LNCAP (cell line): ENCODE measurements at regions not wholly inside any gene's neighbourhood (a gene's known extent, or its start where the extent isn't known, plus 50 kb on each side); places are given as distances from the start of the nearest gene placed in this dataset.

Experiments
- CTCF ChIP-seq: fragments of 450-650 bp; IDR thresholded peaks from 2 replicates; pipeline ENCODE4 v1.5.1; 2017; ENCODE audit warnings: mild to moderate bottlenecking

GRCh38 chr10:3500408-3500856 lies 284.6 kb downstream of the KLF6 start:
- no peak for TF ChIP-seq CTCF

GRCh38 chr10:3499120-3499519 lies 285.9 kb downstream of the KLF6 start:
- no peak for TF ChIP-seq CTCF

- no peak for TF ChIP-seq CTCF
These were observed 287.4 kb downstream of the KLF6 start for GRCh38 chr10:3497581-3497980.

- TF ChIP-seq CTCF, result no peak
These were observed 288.9 kb downstream of the KLF6 start for GRCh38 chr10:3496138-3496537.

- TF ChIP-seq CTCF, result no peak
These were observed 289.7 kb downstream of the KLF6 start for GRCh38 chr10:3495281-3495680.

- no peak for TF ChIP-seq CTCF
These were observed 290.2 kb downstream of the KLF6 start for GRCh38 chr10:3494838-3495230.

- TF ChIP-seq CTCF, result no peak
These were observed 290.7 kb downstream of the KLF6 start for GRCh38 chr10:3494131-3494837.

GRCh38 chr10:3493621-3494020 lies 291.4 kb downstream of the KLF6 start:
- no peak for TF ChIP-seq CTCF
